ENCODE measurements at regions not wholly inside any gene's neighbourhood (a gene's known extent, or its start where the extent isn't known, plus 50 kb on each side); places are given as distances from the start of the nearest gene placed in this dataset.

DNA sequence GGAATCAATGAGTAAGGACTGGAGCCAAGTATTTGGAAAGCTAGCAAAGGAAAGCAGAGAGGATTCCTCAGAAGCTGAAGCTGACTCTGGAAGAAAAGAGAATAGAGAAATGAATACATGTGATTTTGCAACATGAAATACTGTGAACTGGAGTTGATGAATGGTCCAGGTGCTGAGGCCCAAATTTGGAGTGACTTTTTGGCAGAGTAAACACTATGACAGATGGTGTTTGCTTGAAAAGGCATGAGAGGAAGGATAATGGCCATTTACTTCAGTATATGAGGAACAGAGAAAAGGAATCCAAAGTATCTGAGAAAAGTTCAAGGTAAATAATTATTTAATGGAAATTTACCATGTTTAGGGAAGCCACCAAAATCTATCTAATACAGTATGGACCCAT lies 236.7 kb downstream of the SLITRK2 start:
- CTCF ChIA-PET, result no interaction called here
- intact Hi-C loops (cut with micrococcal nuclease; ENCODE audit: unreplicated experiment), result no loop called here
- H3K27ac ChIP-seq, result no peak overlapping the region
- H3K4me1 ChIP-seq (replicated peaks; ENCODE audit: insufficient read depth), result no peaks in the 10 kb centered on the region
- H3K4me3 ChIP-seq, result no peak overlapping the region
- no peak for DNase-seq
- no peak overlapping the region for H3K4me2 ChIP-seq
- TF ChIP-seq, protein P1, sequence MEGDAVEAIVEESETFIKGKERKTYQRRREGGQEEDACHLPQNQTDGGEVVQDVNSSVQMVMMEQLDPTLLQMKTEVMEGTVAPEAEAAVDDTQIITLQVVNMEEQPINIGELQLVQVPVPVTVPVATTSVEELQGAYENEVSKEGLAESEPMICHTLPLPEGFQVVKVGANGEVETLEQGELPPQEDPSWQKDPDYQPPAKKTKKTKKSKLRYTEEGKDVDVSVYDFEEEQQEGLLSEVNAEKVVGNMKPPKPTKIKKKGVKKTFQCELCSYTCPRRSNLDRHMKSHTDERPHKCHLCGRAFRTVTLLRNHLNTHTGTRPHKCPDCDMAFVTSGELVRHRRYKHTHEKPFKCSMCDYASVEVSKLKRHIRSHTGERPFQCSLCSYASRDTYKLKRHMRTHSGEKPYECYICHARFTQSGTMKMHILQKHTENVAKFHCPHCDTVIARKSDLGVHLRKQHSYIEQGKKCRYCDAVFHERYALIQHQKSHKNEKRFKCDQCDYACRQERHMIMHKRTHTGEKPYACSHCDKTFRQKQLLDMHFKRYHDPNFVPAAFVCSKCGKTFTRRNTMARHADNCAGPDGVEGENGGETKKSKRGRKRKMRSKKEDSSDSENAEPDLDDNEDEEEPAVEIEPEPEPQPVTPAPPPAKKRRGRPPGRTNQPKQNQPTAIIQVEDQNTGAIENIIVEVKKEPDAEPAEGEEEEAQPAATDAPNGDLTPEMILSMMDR (conservative IDR thresholded peaks at IDR 0.05), result no peak
- TF ChIP-seq EZH2 (IDR thresholded peaks at IDR 0.05; ENCODE audit: low read depth), result no peak
- no peaks in the 10 kb centered on the region for H3F3A ChIP-seq (ENCODE audit: insufficient read depth, low read depth)
- H2AFZ ChIP-seq, result no peak overlapping the region
- H3K36me3 ChIP-seq (ENCODE audit: low read depth), result no peaks in the 10 kb centered on the region
- no peaks in the 10 kb centered on the region; the same call in 1 of the 2 replicates for H3K27me3 ChIP-seq (ENCODE audit: insufficient read depth, low read depth)
- BruUV-seq (replicated peaks), result no TSS peak
- no peaks in the 10 kb centered on the region; the same call in 1 of the 2 replicates for H3K9me3 ChIP-seq (ENCODE audit: insufficient read depth, low read depth)
- H3K79me2 ChIP-seq (ENCODE audit: low read depth), result no peaks in the 10 kb centered on the region
- POLR2A ChIA-PET (ENCODE audit: unreplicated experiment), result no interaction called here
- H3K9me2 ChIP-seq (ENCODE audit: insufficient read depth), result no peaks in the 10 kb centered on the region
- no peaks in the 10 kb centered on the region; the same call in 1 of the 2 replicates for H4K20me1 ChIP-seq (ENCODE audit: insufficient read depth)

DNA sequence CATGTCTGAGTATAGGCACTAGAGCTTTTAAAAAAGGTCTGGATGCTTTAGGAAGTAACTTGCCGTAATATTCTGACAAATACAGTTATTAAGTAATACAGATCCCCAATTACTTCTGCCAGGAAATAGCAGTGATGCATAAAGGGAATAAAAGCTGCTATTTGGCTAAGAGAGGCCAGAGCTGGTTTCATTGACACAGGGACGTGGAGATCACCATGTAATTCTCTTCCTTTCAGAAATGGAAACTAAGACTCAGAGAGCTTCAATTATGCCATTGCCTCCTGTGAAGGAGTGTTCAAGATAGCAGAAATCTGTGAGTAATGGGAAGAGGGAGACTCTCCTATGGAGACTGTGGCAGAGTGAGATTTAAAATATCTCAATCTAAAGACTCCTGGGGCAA lies 238.1 kb downstream of the SLITRK2 start:
- no peak overlapping the region for H2AFZ ChIP-seq
- intact Hi-C loops (cut with micrococcal nuclease; ENCODE audit: unreplicated experiment), result no loop called here
- BruUV-seq (replicated peaks), result no TSS peak

GRCh38 chrX:146056511-146057081 lies 239.0 kb downstream of the SLITRK2 start:
- Histone ChIP-seq H3K27me3 (ENCODE audit: insufficient read depth, low read depth) (no peaks in the 10 kb centered on the region; the same call in 1 of the 2 replicates), H4K20me1 (ENCODE audit: insufficient read depth) (no peaks in the 10 kb centered on the region; the same call in 1 of the 2 replicates), H3K79me2 (ENCODE audit: low read depth) (no peaks in the 10 kb centered on the region), H3K4me2 (no peak overlapping the region), H3K4me1 (replicated peaks; ENCODE audit: insufficient read depth) (no peaks in the 10 kb centered on the region), H3K9me2 (ENCODE audit: insufficient read depth) (no peaks in the 10 kb centered on the region), H3F3A (ENCODE audit: insufficient read depth, low read depth) (no peaks in the 10 kb centered on the region), H2AFZ (no peak overlapping the region), H3K36me3 (ENCODE audit: low read depth) (no peaks in the 10 kb centered on the region), H3K4me3 (no peak overlapping the region), H3K27ac (no peak overlapping the region), H3K9me3 (ENCODE audit: insufficient read depth, low read depth) (no peaks in the 10 kb centered on the region)
- ChIA-PET CTCF (no interaction called here), POLR2A (ENCODE audit: unreplicated experiment) (no interaction called here)
- no TSS peak for BruUV-seq (replicated peaks)
- TF ChIP-seq EZH2 (IDR thresholded peaks at IDR 0.05; ENCODE audit: low read depth), result no peak
- TF ChIP-seq, protein P1 (conservative IDR thresholded peaks at IDR 0.05), result no peak
- intact Hi-C loops (cut with micrococcal nuclease; ENCODE audit: unreplicated experiment), result no loop called here
- DNase-seq, result no peak

More for the DNA sequence above, 238.1 kb downstream of the SLITRK2 start:
- Histone ChIP-seq H3K9me2 (ENCODE audit: insufficient read depth) (no peaks in the 10 kb centered on the region), H4K20me1 (ENCODE audit: insufficient read depth) (no peaks in the 10 kb centered on the region; the same call in 1 of the 2 replicates), H3K4me3 (no peak overlapping the region), H3K27ac (no peak overlapping the region), H3K27me3 (ENCODE audit: insufficient read depth, low read depth) (no peaks in the 10 kb centered on the region; the same call in 1 of the 2 replicates), H3K4me2 (no peak overlapping the region), H3K9me3 (ENCODE audit: insufficient read depth, low read depth) (no peaks in the 10 kb centered on the region; the same call in 1 of the 2 replicates), H3K36me3 (ENCODE audit: low read depth) (no peaks in the 10 kb centered on the region), H3K4me1 (replicated peaks; ENCODE audit: insufficient read depth) (no peaks in the 10 kb centered on the region), H3K79me2 (ENCODE audit: low read depth) (no peaks in the 10 kb centered on the region), H3F3A (ENCODE audit: insufficient read depth, low read depth) (no peaks in the 10 kb centered on the region)
- ChIA-PET POLR2A (ENCODE audit: unreplicated experiment) (no interaction called here), CTCF (no interaction called here)
- no peak for TF ChIP-seq EZH2 (IDR thresholded peaks at IDR 0.05; ENCODE audit: low read depth)
- TF ChIP-seq, protein P1 (conservative IDR thresholded peaks at IDR 0.05), result no peak
- no peak for DNase-seq

All from PC-9 (cell line).